ENCODE measurements at regions not wholly inside any gene's neighbourhood (a gene's known extent, or its start where the extent isn't known, plus 50 kb on each side); places are given as distances from the start of the nearest gene placed in this dataset.

DNA sequence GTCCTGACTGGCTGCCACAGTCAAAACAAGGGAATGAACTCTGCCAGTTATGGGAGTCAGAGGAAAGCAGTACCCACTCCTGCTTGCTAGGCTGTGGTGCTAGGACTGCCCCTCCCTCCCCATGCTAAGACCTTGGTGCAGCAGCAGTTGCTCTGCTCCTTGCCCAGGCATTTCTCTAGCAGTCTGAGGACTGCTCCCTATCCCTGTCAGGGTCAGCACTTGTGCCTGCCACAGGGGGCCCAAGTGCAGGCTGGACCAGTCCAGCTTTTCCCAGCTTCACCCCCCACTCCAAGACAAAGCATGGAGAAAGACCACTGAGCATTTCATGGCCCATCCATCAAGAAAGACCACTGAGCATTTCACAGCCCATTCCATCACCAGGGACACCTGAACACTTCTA lies 305.8 kb upstream of the CLEC14A start:
- Histone ChIP-seq H4K20me1 (ENCODE audit: insufficient read depth) (no peaks in the 10 kb centered on the region), H3K4me3 (replicated peaks in 1 of 2; ENCODE audit: low read depth in 1 of 2, low read length in 2 of 2) (no peak overlapping the region), H3K4me1 (ENCODE audit: control insufficient read depth in 1 of 2, insufficient read depth in 2 of 2, low read length in 2 of 2) (no peaks in the 10 kb centered on the region), H3K9me2 (ENCODE audit: insufficient read depth) (no peaks in the 10 kb centered on the region), H3K9me3 (ENCODE audit: control insufficient read depth in 1 of 2, insufficient read depth in 1 of 2, low read depth in 1 of 2, low read length in 2 of 2) (0 out of 4 replicates have a peak, but pooled peaks cover 0 to 4% of the 10 kb centered on the region in 2 experiments), H2AFZ (ENCODE audit: low read depth, low read length, poor library complexity, severe bottlenecking) (no peak overlapping the region), H3K36me3 (ENCODE audit: control insufficient read depth in 1 of 2, insufficient read depth in 2 of 2, low read length in 2 of 2) (no peaks in the 10 kb centered on the region), H3K27me3 (ENCODE audit: insufficient read depth, low read length) (no peaks in the 10 kb centered on the region), H3K27ac (ENCODE audit: low read depth, low read length) (no peak overlapping the region), H3K4me2 (ENCODE audit: low read length) (no peak overlapping the region), H3K79me2 (ENCODE audit: insufficient read depth, low read length) (no peaks in the 10 kb centered on the region), H3K9ac (ENCODE audit: low read length) (no peak overlapping the region)
- BruUV-seq (replicated peaks), result no TSS peak
- ChIA-PET CTCF (no interaction called here), RAD21 (ENCODE audit: low non-redundant PET in 1 of 2, low total read pairs in 2 of 2, uncharacterized antibody in 2 of 2, unreplicated experiment in 2 of 2) (no interaction called here), POLR2A (no interaction called here)
- TF ChIP-seq RAD21 (IDR thresholded peaks at IDR 0.05; ENCODE audit: low read depth) (no peak), ZFX (IDR thresholded peaks at IDR 0.05) (no peak), ELF1 (IDR thresholded peaks at IDR 0.05; ENCODE audit: borderline replicate concordance, low read depth) (no peak), POLR2AphosphoS5 (IDR thresholded peaks at IDR 0.05; ENCODE audit: low read depth, low read length) (no peak), SP1 (IDR thresholded peaks at IDR 0.05; ENCODE audit: low read depth) (no peak), CBX3 (IDR thresholded peaks at IDR 0.05; ENCODE audit: low read depth) (no peak), POLR2A (IDR thresholded peaks at IDR 0.05; ENCODE audit: borderline replicate concordance, extremely low read depth, insufficient read depth, insufficient read length) (no peak), TCF7L2 (IDR thresholded peaks at IDR 0.05; ENCODE audit: borderline replicate concordance, extremely low read depth, insufficient read depth, insufficient read length) (no peak), SRF (IDR thresholded peaks at IDR 0.05; ENCODE audit: low read depth) (no peak)
- TF ChIP-seq, protein P1, sequence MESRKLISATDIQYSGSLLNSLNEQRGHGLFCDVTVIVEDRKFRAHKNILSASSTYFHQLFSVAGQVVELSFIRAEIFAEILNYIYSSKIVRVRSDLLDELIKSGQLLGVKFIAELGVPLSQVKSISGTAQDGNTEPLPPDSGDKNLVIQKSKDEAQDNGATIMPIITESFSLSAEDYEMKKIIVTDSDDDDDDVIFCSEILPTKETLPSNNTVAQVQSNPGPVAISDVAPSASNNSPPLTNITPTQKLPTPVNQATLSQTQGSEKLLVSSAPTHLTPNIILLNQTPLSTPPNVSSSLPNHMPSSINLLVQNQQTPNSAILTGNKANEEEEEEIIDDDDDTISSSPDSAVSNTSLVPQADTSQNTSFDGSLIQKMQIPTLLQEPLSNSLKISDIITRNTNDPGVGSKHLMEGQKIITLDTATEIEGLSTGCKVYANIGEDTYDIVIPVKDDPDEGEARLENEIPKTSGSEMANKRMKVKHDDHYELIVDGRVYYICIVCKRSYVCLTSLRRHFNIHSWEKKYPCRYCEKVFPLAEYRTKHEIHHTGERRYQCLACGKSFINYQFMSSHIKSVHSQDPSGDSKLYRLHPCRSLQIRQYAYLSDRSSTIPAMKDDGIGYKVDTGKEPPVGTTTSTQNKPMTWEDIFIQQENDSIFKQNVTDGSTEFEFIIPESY (IDR thresholded peaks at IDR 0.05; ENCODE audit: extremely low read depth, insufficient replicate concordance, low read length), result no peak
- TF ChIP-seq, protein P2, sequence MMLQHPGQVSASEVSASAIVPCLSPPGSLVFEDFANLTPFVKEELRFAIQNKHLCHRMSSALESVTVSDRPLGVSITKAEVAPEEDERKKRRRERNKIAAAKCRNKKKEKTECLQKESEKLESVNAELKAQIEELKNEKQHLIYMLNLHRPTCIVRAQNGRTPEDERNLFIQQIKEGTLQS (IDR thresholded peaks at IDR 0.05), result no peak
- intact Hi-C loops (cut with micrococcal nuclease), result no loop called here
- DNase-seq (ENCODE audit: low read depth, low spot score) (no peak), ATAC-seq (no peak)

Data from HCT116 (cell line).